HG03565 (cell line): ENCODE measurements at regions not wholly inside any gene's neighbourhood (a gene's known extent, or its start where the extent isn't known, plus 50 kb on each side); places are given as distances from the start of the nearest gene placed in this dataset.

Experiments used
- ATAC-seq: cut with Tn5 transposase; IDR thresholded peaks from one replicate; pipeline ENCODE4 v1.9.1; 2021; ENCODE audit warnings: mild to moderate bottlenecking, moderate library complexity; ENCODE audit not compliant: unreplicated experiment

DNA sequence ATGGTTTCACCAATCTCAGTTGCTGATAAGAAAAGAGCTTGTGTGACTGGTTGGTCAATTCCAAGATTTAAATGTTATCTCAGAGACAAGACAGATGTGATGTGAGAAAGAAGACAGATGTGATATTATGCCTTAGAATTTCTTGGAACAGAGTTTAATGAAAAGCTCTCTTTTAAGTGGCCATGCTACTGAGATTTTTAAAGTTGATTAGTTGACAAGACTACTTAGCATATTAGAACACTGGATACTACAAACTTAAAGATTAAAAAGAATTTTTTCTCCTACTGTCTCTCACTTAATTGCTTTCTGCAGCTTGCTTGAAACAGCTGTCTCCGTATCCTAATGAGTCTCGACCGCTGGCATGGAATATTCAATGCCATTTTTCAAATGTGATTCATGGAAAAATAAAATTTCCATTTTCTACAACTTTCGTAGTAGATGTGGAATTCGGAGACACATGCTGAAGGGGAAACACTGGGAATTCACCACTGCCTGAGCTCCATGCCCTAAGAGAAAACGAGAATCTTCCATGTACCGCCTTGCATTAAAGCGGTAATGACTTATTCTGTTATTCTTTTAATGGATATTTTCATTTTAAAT is 634.2 kb upstream of the SETBP1 start:
- no peak for ATAC-seq

DNA sequence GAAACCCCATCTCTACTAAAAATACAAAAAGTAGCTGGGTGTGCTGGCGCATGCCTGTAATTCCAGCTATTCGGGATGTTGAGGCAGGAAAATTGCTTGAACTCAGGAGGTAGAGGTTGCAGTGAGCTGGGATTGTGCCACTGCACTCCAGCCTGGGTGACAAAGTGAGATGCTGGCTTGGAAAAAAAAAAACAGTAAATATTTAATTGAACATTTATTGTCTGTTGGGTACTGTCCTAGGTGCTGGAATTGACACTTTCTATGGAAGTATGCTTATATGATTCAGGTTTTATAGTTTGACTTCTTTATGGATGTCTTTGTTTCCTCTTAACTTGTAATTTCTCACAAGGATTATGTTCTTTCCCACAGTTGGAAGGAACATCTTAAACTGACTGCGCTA is 633.1 kb upstream of the SETBP1 start:
- no peak for ATAC-seq

GRCh38 chr18:44048435-44048834 is 632.3 kb upstream of the SETBP1 start:
- no peak for ATAC-seq

DNA sequence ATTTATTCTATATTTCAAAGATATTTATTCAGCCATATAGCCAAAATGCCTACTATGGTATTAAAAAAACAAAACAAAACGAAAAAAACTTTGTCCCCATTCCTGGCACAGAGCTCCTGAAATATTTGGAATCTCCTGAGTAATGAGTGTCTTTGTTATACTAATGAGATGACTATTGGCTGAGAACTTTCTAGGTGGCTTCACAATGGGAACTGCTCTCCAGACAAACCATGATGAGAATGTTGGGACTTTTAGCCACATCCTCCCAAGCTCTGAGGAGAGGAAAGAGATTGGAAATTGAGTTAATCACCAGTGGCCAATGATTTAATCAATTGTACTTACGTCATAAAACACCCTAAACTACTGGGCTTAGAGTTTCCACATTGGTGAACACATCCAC is 631.8 kb upstream of the SETBP1 start:
- no peak for ATAC-seq

DNA sequence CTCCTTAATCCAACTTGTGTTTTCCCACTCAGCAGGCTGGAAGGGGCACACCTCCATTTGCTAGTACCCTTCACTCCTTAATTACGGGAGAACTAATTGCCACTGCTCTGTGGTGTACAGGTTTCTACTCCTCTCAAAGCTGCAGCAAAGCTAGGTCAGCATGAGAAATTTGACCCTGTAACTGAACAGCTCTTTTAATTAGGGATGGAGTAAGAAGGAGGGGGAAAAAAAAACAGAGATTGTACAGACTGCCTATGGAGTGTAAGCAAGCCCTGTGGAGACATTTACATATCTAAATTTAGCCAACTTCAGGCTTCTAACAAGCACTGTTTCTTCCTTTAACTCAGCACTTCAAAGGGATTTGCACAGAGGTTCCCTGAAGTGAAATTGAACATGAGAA is 629.7 kb upstream of the SETBP1 start:
- ATAC-seq, result no peak

- ATAC-seq, result peak; percentile 71
Observed at GRCh38 chr18:44054514-44054913, 626.2 kb upstream of the SETBP1 start.

- ATAC-seq, result no peak
Observed at GRCh38 chr18:44060197-44060596, 620.5 kb upstream of the SETBP1 start.

DNA sequence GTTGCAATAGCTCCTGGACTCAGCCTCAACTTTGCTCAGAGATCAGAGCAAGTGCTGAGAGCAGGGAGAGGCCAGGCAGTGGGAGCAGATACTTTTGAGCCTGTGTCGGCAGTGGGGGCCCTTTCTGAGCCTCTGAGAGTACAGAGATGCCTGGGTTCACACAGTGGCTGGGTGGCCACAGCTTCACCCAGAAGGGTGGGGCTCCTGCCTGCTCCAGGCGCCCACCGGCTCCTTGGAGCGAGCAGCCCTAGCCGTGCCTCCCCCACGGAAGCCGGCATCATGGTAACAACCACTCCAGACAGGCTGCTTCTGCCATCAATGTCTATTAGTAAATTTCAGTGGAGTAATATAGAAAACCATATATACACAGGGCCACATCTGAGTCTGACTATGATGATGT is 619.2 kb upstream of the SETBP1 start:
- ATAC-seq, result no peak

GRCh38 chr18:44062345-44062744 is 618.3 kb upstream of the SETBP1 start:
- ATAC-seq, result peak; percentile 50

- ATAC-seq, result no peak
Observed at GRCh38 chr18:44065206-44065605, 615.5 kb upstream of the SETBP1 start.

DNA sequence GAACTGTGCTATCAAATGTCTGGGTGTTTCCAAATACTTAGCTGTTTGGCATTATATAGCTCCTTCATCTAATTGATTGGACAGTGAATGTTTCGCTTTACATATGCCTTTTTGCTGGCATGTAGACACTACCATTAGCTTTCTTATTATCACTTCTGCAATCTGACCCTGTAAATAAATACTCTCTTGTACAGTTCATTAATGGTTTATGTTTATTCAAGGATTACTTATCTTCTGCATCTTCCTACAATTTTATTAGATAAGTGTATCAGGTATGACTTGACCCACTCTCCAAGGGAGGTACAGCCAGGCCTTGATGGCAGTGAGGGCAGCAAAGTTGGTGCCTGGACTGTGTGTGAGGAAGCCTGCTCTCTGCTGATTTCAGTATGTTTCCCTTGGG is 614.1 kb upstream of the SETBP1 start:
- ATAC-seq, result no peak

DNA sequence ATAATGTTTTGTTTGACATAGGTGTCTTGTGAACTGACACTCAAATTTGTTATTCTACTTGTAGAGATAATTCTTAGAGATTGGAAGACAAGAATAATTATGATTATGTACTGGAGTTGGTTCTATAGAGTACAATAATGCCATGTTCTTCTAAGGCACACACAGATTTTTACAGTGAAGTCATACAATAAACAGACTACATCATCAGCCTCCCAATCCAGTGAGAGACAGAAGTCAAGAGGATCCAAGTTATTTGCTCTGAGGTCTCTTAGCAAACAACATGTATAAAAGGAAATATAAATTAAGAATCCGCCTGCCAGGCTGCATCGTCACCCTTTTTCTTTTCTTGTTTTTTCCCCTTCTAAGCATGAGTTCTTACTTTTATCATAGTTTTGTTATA is 613.5 kb upstream of the SETBP1 start:
- ATAC-seq, result no peak

DNA sequence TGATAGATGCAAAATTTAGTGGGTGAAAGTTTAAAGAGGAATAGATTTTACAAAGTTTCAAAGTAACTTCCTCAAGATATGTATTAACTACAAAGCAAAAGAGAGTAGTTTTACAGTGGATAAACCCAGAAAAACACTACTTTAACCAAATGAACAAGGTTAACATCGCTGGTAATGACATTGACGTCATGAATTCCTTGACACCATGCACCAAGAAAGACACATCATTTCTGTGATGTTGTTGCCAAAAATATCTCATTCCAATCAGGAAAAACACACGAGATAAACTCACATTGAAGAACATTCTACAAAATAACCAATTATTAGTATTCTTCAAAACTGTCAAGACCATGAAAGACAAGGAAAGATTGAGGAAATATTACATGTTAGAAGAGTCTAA is 605.6 kb upstream of the SETBP1 start:
- no peak for ATAC-seq

DNA sequence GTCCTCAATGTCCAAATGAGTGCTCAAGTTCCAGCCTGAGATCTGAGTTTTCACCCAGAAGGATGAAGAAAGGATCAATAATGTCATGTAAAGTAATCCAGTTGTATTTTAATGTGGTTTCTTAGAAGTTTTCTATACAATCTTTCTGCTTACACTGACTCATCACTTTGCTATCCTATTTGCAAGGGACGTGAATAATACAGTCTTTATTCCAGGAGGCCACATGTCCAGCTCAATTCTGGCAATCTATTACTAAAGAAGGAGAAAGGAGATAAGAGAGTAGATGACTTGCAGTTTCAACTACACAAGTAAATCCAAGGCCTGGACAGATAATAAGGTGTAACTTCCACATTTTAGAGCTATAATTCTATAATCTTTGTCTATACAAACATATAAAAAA is 601.1 kb upstream of the SETBP1 start:
- ATAC-seq, result no peak

GRCh38 chr18:44080054-44080453 is 600.6 kb upstream of the SETBP1 start:
- ATAC-seq, result no peak

GRCh38 chr18:44089732-44090131 is 591.0 kb upstream of the SETBP1 start:
- no peak for ATAC-seq

DNA sequence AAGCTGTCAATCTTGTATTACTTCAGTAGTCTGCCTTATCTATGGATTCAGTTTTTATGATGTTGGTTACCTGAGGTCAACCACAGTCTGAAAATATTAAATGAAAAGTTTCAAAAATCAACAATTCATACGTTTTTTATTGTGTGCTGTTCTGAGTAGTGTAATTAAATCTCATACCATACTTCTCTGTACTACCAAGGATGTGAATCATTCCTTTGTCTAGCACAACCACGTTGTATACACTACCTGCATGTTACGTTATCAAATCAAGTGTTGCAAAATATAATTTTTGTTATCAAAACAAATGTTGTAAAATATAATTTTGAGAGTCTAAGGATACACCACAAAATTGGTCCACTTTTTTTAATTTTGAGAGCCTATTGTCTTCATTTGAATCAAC is 590.2 kb upstream of the SETBP1 start:
- no peak for ATAC-seq

DNA sequence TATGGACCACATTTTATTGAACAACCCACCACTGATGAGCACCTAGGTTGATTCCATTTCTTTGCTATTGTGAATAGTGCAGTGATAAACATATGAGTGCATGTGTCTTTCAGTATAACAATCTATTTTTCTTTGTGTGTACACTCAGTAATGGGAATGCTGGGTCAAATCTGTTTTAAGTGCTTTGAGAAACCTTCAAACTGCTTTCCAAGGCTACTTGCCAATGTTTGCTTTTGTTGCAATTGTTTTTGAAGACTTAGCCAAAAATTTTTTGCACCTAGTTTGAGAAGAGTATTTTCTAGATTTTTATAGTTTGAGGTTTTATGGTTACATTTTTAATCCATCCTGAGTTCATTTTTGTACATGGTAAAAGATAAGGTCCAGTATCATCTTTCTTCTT is 587.4 kb upstream of the SETBP1 start:
- no peak for ATAC-seq

DNA sequence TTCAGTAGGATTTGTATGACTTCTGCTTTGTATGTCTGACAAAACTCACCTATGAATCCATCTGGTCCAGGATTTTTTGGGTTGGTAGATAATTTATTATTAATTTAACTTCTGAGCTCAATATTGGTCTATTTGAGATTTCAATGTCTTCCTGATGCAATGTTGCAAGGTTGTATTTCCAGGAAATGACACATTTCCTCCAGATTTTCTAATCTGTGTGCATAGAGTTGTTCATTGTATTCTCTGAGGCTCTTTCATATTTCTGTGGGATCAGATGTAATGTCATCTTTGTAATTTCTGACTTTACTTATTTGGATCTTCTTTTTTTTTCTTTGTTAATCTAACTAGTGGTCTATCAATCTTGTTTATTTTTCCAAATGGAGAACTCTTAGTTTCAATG is 584.7 kb upstream of the SETBP1 start:
- ATAC-seq, result no peak

DNA sequence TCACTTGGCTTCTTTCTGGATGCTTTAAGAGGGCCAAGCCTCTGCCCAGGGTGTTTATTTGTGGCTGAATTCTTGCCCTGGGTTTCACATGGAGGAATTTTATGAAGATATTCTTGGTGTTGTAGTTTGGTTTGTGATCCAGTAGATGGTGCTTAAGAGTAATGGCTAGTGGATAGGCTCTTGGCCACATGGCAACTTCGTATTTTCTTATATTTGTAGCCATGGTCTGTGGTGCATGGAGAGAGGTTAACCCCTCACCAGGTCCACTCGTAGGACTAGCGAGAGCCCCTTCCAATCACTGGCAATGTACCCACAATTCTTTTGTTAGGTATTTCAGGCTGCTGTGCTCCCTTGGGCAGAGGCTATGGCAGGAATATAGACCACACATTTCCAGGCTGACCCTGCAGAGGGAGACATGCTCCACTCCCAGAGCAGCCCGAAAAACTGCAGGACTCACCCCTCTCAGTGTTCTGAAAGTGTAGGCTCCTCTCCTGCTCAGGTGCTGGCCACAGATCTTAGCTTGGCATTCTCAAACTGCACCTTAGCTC is 582.1 kb upstream of the SETBP1 start:
- ATAC-seq, result peak; percentile 46

GRCh38 chr18:44107187-44107586 is 573.5 kb upstream of the SETBP1 start:
- no peak for ATAC-seq

GRCh38 chr18:44111337-44111736 is 569.4 kb upstream of the SETBP1 start:
- ATAC-seq, result no peak

- no peak for ATAC-seq
Observed at GRCh38 chr18:44117821-44118220, 562.9 kb upstream of the SETBP1 start.
